ENCODE measurements at regions not wholly inside any gene's neighbourhood (a gene's known extent, or its start where the extent isn't known, plus 50 kb on each side); places are given as distances from the start of the nearest gene placed in this dataset.
"Not testable (repeated sequence)": the region's sequence is repeated elsewhere in the genome, so short reads cannot be mapped to it uniquely, and the experiment has no call there.

- DNase-seq: no peak
Observed at GRCh38 chr13:18948012-18948663, 233.5 kb downstream of the TUBA3C start.

- no peak for DNase-seq
Observed at GRCh38 chr13:18947376-18947977, 234.1 kb downstream of the TUBA3C start.

GRCh38 chr13:18946738-18947137 is 234.9 kb downstream of the TUBA3C start:
- DNase-seq: no peak

- no peak for DNase-seq
Observed at GRCh38 chr13:18944501-18945068, 237.0 kb downstream of the TUBA3C start.

GRCh38 chr13:18943721-18944391 is 237.8 kb downstream of the TUBA3C start:
- no peak for DNase-seq

- no peak for DNase-seq
Observed at GRCh38 chr13:18943273-18943672, 238.4 kb downstream of the TUBA3C start.

GRCh38 chr13:18936104-18936503 is 245.5 kb downstream of the TUBA3C start:
- no peak for DNase-seq

GRCh38 chr13:18921063-18921462 is 260.6 kb downstream of the TUBA3C start:
- DNase-seq: no peak

GRCh38 chr13:18905096-18905495 is 276.5 kb downstream of the TUBA3C start:
- not testable (repeated sequence) for DNase-seq

- DNase-seq: not testable (repeated sequence)
Observed at GRCh38 chr13:18895411-18895810, 286.2 kb downstream of the TUBA3C start.

GRCh38 chr13:18891242-18891641 is 290.4 kb downstream of the TUBA3C start:
- not testable (repeated sequence) for DNase-seq

- not testable (repeated sequence) for DNase-seq
Observed at GRCh38 chr13:18874875-18875789, 306.5 kb downstream of the TUBA3C start.

GRCh38 chr13:18870557-18870956 is 311.1 kb downstream of the TUBA3C start:
- not testable (repeated sequence) for DNase-seq

GRCh38 chr13:18869365-18869764 is 312.3 kb downstream of the TUBA3C start:
- DNase-seq: not testable (repeated sequence)

- not testable (repeated sequence) for DNase-seq
Observed at GRCh38 chr13:18837986-18838629, 343.5 kb downstream of the TUBA3C start.

GRCh38 chr13:18837179-18837745 is 344.4 kb downstream of the TUBA3C start:
- not testable (repeated sequence) for DNase-seq

- DNase-seq: not testable (repeated sequence)
Observed at GRCh38 chr13:18836371-18837178, 345.0 kb downstream of the TUBA3C start.

- not testable (repeated sequence) for DNase-seq
Observed at GRCh38 chr13:18835754-18836153, 345.9 kb downstream of the TUBA3C start.

GRCh38 chr13:18824678-18825077 is 356.9 kb downstream of the TUBA3C start:
- DNase-seq: not testable (repeated sequence)

Measured in stimulated activated CD4-positive, alpha-beta T cell treated with anti-CD3 and anti-CD28 coated beads, Interleukin-15, amount 100 ng/mL, for 24 hours (primary cell).